ENCODE measurements at regions not wholly inside any gene's neighbourhood (a gene's known extent, or its start where the extent isn't known, plus 50 kb on each side); places are given as distances from the start of the nearest gene placed in this dataset.

DNA sequence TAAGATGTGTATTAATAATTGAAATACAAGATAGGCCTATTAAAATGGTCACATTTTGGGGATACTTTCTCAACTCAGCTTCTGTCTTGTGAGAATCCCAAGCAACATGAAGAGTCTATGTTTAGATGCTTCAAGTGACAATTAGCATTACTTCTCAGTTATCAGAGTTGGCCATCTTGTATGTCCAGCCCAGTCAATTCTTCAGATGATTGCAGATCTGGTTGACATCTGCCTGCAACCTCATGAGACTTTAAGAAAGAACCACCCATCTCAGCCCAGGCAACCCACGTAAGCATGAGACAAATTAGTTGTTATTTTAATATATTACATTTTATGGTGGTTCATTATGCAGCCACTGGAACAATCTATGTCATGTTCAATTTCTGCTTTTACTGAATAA lies 256.5 kb downstream of the TENT5A start:
- H3K4me1 ChIP-seq (ENCODE audit: control insufficient read depth, insufficient read depth, low read length) = no peaks in the 10 kb centered on the region
- no peak overlapping the region for H3K9ac ChIP-seq (ENCODE audit: low read depth, low read length)
- H3K4me3 ChIP-seq (ENCODE audit: low read depth, low read length) = no peak overlapping the region
- no peaks in the 10 kb centered on the region for H3K36me3 ChIP-seq (ENCODE audit: control insufficient read depth, insufficient read depth, low read length)
- no peaks in the 10 kb centered on the region for H3K9me3 ChIP-seq (ENCODE audit: control insufficient read depth, insufficient read depth, low read length)
- H3K27me3 ChIP-seq (ENCODE audit: control insufficient read depth, insufficient read depth, low read length) = no peaks in the 10 kb centered on the region

DNA sequence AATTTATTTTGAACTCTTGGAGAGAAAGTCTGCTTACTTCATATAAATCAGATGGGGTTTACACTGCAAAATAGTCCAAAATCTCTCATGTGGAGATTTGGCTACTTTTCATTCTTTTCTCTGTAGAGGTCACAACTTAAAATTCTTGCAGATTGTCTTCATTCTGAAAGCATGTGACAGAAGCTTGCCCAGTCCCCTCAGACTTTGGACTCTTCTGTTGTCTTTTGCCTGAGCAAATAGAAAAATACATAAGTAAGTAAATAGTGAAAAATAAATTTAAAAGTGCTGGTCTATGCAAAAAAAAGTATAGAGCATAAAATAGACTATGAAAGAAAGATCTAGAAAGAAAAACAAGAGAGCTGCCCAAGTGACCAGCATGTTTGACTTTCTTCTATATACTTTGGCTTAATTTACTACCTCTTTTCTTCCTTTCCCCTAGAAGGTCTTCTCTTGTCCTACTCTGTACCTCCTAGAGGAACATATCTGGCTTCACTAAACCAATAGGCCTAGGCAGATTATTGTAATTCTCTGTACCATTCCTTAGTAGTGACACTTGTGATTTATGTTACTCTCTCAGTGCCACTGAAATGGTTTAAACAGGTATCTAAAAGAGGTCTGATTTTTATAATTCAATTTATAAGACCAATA lies 260.9 kb downstream of the TENT5A start:
- Histone ChIP-seq H3K4me3 (ENCODE audit: low read depth, low read length) (no peak overlapping the region), H3K4me1 (ENCODE audit: control insufficient read depth, insufficient read depth, low read length) (no peaks in the 10 kb centered on the region), H3K9me3 (ENCODE audit: control insufficient read depth, insufficient read depth, low read length) (no peaks in the 10 kb centered on the region), H3K9ac (ENCODE audit: low read depth, low read length) (no peak overlapping the region), H3K27me3 (ENCODE audit: control insufficient read depth, insufficient read depth, low read length) (no peaks in the 10 kb centered on the region), H3K36me3 (ENCODE audit: control insufficient read depth, insufficient read depth, low read length) (no peaks in the 10 kb centered on the region)

DNA sequence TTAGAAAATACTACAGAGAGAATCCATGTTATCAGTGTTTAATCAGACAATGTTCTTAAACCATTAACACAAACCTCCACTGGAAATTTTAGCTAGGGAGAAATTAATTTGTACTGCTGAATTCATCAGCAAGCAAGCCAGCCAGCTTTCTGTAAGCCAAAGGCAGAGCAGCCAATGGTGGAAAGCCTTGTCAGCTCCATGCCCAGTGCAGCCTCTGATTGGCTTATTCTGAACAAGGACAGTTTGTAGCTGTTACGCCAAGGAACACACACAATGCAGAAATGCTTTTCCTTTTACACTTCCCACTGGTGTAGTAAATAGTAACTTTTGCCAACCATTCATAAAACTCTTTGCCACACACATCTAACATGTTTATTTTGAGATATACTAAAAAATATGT lies 265.0 kb downstream of the TENT5A start:
- Histone ChIP-seq H3K9ac (ENCODE audit: low read depth, low read length) (no peak overlapping the region), H3K4me3 (ENCODE audit: low read depth, low read length) (no peak overlapping the region), H3K27me3 (ENCODE audit: control insufficient read depth, insufficient read depth, low read length) (no peaks in the 10 kb centered on the region), H3K36me3 (ENCODE audit: control insufficient read depth, insufficient read depth, low read length) (no peaks in the 10 kb centered on the region), H3K4me1 (ENCODE audit: control insufficient read depth, insufficient read depth, low read length) (no peaks in the 10 kb centered on the region), H3K9me3 (ENCODE audit: control insufficient read depth, insufficient read depth, low read length) (no peaks in the 10 kb centered on the region)

DNA sequence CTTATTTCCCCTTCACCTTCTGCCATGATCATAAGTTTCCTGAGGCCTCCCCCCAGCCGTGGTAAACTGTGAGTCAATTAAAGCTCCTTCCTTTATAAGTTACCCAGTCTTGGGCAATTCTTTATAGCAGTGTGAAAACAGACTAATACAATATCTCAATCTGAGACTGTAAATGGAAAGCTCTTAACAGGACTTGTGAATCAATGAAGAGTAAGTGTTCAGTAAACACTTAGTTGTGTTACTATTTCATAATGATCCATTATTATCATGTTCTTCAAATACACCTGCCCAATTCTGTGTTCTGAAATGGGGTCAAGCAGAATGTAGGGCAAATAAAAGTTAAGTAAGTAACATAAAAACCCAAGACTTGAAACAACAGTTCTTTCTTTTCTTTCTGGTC lies 266.2 kb downstream of the TENT5A start:
- Histone ChIP-seq H3K36me3 (ENCODE audit: control insufficient read depth, insufficient read depth, low read length) (no peaks in the 10 kb centered on the region), H3K9me3 (ENCODE audit: control insufficient read depth, insufficient read depth, low read length) (no peaks in the 10 kb centered on the region), H3K4me1 (ENCODE audit: control insufficient read depth, insufficient read depth, low read length) (no peaks in the 10 kb centered on the region)

DNA sequence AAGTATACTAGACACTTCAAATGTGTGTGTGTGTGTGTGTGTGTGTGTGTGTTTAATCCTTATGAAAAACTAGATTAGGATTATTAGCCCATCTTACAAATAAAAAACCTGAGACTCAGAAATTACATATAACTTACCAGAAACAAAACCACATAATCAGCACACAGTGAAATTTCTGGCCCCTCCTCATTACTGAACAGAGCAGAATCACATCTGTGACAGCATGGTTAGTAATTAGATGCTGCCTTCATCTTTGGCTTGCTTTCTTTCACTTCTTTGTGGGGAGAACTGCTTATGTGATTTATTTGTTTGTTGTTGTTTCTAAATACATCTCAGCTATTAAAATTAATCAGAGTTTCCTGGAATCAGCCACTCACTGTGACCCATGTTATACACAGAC lies 267.1 kb downstream of the TENT5A start:
- H3K9ac ChIP-seq (ENCODE audit: low read depth, low read length) = no peak overlapping the region
- H3K36me3 ChIP-seq (ENCODE audit: control insufficient read depth, insufficient read depth, low read length) = no peaks in the 10 kb centered on the region
- no peaks in the 10 kb centered on the region for H3K27me3 ChIP-seq (ENCODE audit: control insufficient read depth, insufficient read depth, low read length)
- no peak overlapping the region for H3K4me3 ChIP-seq (ENCODE audit: low read depth, low read length)
- H3K9me3 ChIP-seq (ENCODE audit: control insufficient read depth, insufficient read depth, low read length) = no peaks in the 10 kb centered on the region
- H3K4me1 ChIP-seq (ENCODE audit: control insufficient read depth, insufficient read depth, low read length) = no peaks in the 10 kb centered on the region

More for the DNA sequence above, 266.2 kb downstream of the TENT5A start:
- Histone ChIP-seq H3K27me3 (ENCODE audit: control insufficient read depth, insufficient read depth, low read length) (no peaks in the 10 kb centered on the region), H3K4me3 (ENCODE audit: low read depth, low read length) (no peak overlapping the region), H3K9ac (ENCODE audit: low read depth, low read length) (no peak overlapping the region)

DNA sequence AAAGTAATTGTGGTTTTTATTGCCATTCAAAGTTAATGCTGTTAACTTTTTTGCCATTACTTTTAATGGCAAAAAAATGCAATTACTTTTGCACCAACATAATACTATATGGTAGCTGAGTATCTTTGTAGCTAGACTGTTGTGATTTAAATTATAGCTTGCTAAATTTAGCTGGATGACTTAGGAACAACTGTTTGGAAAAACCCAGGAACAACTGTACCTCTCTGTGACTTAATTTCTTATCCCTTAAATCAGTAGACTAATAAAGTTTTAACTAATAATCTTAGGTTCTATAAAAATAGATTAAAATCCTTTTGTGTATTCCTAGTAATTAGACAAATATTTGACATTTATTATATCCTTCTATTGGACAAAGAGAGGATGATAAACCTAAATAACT lies 268.2 kb downstream of the TENT5A start:
- no peaks in the 10 kb centered on the region for H3K36me3 ChIP-seq (ENCODE audit: control insufficient read depth, insufficient read depth, low read length)
- no peaks in the 10 kb centered on the region for H3K27me3 ChIP-seq (ENCODE audit: control insufficient read depth, insufficient read depth, low read length)
- no peaks in the 10 kb centered on the region for H3K4me1 ChIP-seq (ENCODE audit: control insufficient read depth, insufficient read depth, low read length)
- no peak overlapping the region for H3K4me3 ChIP-seq (ENCODE audit: low read depth, low read length)
- H3K9ac ChIP-seq (ENCODE audit: low read depth, low read length) = no peak overlapping the region
- no peaks in the 10 kb centered on the region for H3K9me3 ChIP-seq (ENCODE audit: control insufficient read depth, insufficient read depth, low read length)

DNA sequence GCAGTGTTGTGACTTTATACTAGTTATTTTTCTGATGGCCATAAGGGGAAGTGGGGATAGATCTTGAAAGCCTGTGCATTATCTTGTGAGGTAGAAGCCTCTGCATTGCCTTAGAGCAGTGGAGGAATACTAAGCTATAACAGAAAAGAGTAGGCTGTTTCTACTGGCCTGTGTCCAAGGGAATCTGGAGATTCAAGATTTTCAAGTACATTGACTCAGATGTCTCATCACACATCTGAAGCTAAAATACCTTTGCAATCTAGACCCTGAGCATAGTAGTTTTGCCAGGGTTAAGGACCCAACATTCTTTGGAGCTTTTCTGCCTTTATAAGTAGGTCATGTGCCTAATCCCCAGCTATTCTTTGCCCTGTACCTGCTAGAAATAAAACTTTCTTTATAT lies 272.3 kb downstream of the TENT5A start:
- Histone ChIP-seq H3K27me3 (ENCODE audit: control insufficient read depth, insufficient read depth, low read length) (no peaks in the 10 kb centered on the region), H3K4me1 (ENCODE audit: control insufficient read depth, insufficient read depth, low read length) (no peaks in the 10 kb centered on the region), H3K36me3 (ENCODE audit: control insufficient read depth, insufficient read depth, low read length) (no peaks in the 10 kb centered on the region), H3K4me3 (ENCODE audit: low read depth, low read length) (no peak overlapping the region), H3K9ac (ENCODE audit: low read depth, low read length) (no peak overlapping the region), H3K9me3 (ENCODE audit: control insufficient read depth, insufficient read depth, low read length) (no peaks in the 10 kb centered on the region)

DNA sequence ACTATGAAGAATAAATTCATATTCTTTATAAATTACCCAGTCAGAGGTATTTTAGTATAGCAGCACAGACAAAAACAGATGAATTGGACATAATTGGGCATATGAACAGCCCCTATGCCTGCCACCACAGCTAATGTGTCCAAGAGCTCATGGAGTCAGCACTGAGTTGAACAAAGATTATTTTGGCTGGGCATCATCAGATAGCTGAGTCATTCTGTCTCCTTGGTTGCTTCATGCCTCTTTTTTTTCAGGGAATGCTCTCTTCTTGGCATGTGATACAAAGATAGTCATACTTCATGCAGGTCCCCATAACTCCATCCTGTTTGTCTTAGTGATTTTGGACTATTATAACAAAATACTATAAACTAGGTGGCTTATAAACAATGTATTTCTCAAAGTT lies 275.6 kb downstream of the TENT5A start:
- H3K27me3 ChIP-seq (ENCODE audit: control insufficient read depth, insufficient read depth, low read length) = no peaks in the 10 kb centered on the region
- no peaks in the 10 kb centered on the region for H3K9me3 ChIP-seq (ENCODE audit: control insufficient read depth, insufficient read depth, low read length)
- H3K36me3 ChIP-seq (ENCODE audit: control insufficient read depth, insufficient read depth, low read length) = no peaks in the 10 kb centered on the region
- H3K9ac ChIP-seq (ENCODE audit: low read depth, low read length) = no peak overlapping the region
- H3K4me3 ChIP-seq (ENCODE audit: low read depth, low read length) = no peak overlapping the region
- H3K4me1 ChIP-seq (ENCODE audit: control insufficient read depth, insufficient read depth, low read length) = no peaks in the 10 kb centered on the region

DNA sequence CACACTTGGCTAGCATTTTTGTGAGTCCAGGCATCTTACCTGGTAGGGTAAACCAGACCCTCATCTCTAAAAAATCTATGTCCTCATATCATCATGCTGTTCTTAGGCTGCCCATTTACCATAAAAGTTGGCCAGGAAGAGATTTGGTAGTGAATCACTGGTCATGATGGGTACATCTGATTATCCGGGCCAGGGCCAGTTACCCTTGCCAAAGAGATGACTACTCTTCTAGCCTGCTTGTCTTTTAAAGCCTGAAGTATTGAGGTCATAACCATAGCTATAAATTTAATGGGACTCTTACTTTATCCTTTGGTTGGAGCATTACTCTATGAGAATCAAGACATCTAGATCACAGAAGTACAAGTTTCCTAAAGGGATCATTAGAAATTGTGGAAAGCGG lies 276.8 kb downstream of the TENT5A start:
- Histone ChIP-seq H3K4me3 (ENCODE audit: low read depth, low read length) (no peak overlapping the region), H3K36me3 (ENCODE audit: control insufficient read depth, insufficient read depth, low read length) (no peaks in the 10 kb centered on the region), H3K9me3 (ENCODE audit: control insufficient read depth, insufficient read depth, low read length) (no peaks in the 10 kb centered on the region), H3K9ac (ENCODE audit: low read depth, low read length) (no peak overlapping the region), H3K27me3 (ENCODE audit: control insufficient read depth, insufficient read depth, low read length) (no peaks in the 10 kb centered on the region), H3K4me1 (ENCODE audit: control insufficient read depth, insufficient read depth, low read length) (no peaks in the 10 kb centered on the region)

DNA sequence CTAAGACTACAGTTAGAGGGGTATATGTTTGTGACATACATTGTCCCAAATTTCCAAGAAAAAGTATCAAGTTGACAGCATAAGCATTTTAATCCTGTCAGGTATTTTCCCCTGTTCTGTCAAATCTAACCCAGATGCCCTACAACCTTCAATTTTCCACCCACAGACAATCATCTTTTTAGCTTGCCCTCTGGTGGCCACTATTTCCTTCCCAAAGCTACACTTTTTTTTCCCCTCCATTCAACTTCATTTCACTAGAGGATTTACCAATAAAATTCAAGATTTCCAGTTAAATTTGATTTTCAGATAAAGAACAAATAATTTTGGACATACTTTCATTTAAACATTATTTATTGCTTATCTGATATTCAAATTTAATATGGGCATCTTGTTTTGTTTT lies 286.6 kb downstream of the TENT5A start:
- Histone ChIP-seq H3K4me3 (ENCODE audit: low read depth, low read length) (no peak overlapping the region), H3K36me3 (ENCODE audit: control insufficient read depth, insufficient read depth, low read length) (no peaks in the 10 kb centered on the region), H3K9me3 (ENCODE audit: control insufficient read depth, insufficient read depth, low read length) (no peaks in the 10 kb centered on the region), H3K9ac (ENCODE audit: low read depth, low read length) (no peak overlapping the region), H3K27me3 (ENCODE audit: control insufficient read depth, insufficient read depth, low read length) (no peaks in the 10 kb centered on the region), H3K4me1 (ENCODE audit: control insufficient read depth, insufficient read depth, low read length) (no peaks in the 10 kb centered on the region)

DNA sequence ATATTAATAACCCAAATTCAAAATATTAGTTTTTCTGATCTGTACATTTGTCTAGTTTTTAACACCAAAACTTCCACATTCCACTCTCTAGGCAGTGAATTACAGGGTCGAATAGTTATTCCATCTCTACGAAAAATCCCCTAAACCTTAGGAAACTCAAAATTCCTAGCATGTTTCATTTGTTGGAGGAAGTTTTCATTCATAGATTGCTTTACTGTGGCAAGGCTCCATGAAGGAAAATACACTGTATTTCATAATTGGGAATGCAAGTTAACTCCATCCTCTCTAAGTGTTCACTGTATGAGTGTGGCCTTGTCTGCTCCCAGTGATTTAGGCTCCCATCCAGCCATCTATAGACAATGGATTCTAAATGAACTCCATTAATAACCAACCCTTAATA lies 296.1 kb downstream of the TENT5A start:
- Histone ChIP-seq H3K27me3 (ENCODE audit: control insufficient read depth, insufficient read depth, low read length) (no peaks in the 10 kb centered on the region), H3K36me3 (ENCODE audit: control insufficient read depth, insufficient read depth, low read length) (no peaks in the 10 kb centered on the region), H3K9ac (ENCODE audit: low read depth, low read length) (no peak overlapping the region), H3K9me3 (ENCODE audit: control insufficient read depth, insufficient read depth, low read length) (no peaks in the 10 kb centered on the region), H3K4me1 (ENCODE audit: control insufficient read depth, insufficient read depth, low read length) (no peaks in the 10 kb centered on the region), H3K4me3 (ENCODE audit: low read depth, low read length) (no peak overlapping the region)

DNA sequence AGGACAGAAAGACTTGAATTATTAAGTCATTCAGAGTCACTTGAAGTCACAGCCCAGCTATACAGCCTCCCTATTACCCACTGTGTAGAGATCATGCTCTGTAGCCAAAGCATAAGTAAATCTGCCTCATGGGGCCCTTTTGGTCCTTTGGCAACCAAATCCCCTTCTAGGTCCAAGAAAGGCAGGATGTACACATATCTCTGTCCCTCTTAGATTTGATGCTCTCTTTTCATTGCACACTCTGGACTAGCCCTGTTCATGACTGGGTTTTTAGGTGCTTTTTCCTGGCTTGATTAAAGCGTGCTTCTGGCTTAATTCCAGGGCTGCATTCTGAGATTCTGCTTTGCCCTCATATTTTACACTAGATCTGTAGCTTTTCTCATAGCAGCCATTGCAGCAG lies 296.8 kb downstream of the TENT5A start:
- H3K4me3 ChIP-seq (ENCODE audit: low read depth, low read length) = no peak overlapping the region
- no peaks in the 10 kb centered on the region for H3K27me3 ChIP-seq (ENCODE audit: control insufficient read depth, insufficient read depth, low read length)
- H3K9ac ChIP-seq (ENCODE audit: low read depth, low read length) = no peak overlapping the region
- H3K36me3 ChIP-seq (ENCODE audit: control insufficient read depth, insufficient read depth, low read length) = no peaks in the 10 kb centered on the region
- no peaks in the 10 kb centered on the region for H3K4me1 ChIP-seq (ENCODE audit: control insufficient read depth, insufficient read depth, low read length)
- H3K9me3 ChIP-seq (ENCODE audit: control insufficient read depth, insufficient read depth, low read length) = no peaks in the 10 kb centered on the region
